NCI-H2107 treated with DMSO at 0.1 percent for 48 hours (cell line): ENCODE measurements at regions not wholly inside any gene's neighbourhood (a gene's known extent, or its start where the extent isn't known, plus 50 kb on each side); places are given as distances from the start of the nearest gene placed in this dataset.

ENCODE experiments used
- DNase-seq: peaks from one replicate; lab custom pipeline; 2025; ENCODE audit not compliant: unreplicated experiment; lab: John Stamatoyannopoulos, UW

DNA sequence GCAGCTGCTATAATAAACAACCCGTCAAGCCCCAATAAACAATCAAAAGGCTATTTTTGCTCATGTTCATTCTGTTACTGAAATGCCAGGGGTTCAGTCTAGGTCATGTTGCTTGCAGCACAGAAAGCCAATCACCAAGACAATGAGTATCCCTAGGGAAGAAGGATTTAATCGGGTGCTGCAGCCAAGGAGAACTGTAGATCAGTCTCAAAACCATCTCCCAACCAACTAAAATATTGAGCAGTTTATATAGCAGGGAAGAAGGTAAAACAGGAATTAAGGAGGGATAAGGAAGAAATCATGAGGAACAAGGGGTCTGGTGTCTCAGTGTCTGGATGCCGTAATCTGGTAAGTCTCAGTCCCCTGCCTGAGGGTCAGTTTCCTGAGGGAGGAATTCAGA, 169.5 kb downstream of the BLID start:
- no peak for DNase-seq

GRCh38 chr11:121944556-121945230, 171.3 kb downstream of the BLID start:
- no peak for DNase-seq

GRCh38 chr11:121938076-121938475, 177.9 kb downstream of the BLID start:
- no peak for DNase-seq

DNA sequence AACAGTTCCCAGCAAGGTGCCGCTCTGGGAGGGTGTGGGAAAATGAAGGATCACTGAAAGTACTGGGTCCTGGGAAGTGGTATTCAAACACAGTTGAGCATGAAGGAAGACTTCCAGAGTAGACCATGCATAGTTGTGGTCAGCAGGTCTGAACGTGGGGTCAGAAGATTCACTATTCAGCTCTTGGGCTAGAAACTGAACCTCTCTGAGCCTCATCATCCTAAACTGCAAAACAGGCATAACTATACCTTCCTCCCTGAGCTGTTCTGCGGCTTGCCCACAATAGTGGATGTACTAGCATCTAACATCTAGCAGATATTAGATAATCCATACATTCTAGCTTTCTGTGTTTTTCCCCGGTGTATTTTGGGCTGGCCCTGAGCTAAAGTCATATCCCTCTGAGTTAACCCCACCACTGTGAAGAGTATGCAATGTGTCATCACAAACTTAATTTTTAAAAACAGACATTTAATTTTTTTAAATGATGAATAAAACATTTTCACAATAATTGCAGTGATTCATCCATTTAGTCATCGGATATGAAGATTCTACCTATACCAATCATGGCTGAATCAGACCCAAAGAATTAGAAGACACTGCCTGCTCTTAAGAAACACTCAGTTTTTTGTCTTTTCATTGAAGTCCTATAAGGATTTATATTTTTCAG, 179.1 kb downstream of the BLID start:
- no peak for DNase-seq

GRCh38 chr11:121936370-121936769, 179.6 kb downstream of the BLID start:
- DNase-seq = no peak

DNA sequence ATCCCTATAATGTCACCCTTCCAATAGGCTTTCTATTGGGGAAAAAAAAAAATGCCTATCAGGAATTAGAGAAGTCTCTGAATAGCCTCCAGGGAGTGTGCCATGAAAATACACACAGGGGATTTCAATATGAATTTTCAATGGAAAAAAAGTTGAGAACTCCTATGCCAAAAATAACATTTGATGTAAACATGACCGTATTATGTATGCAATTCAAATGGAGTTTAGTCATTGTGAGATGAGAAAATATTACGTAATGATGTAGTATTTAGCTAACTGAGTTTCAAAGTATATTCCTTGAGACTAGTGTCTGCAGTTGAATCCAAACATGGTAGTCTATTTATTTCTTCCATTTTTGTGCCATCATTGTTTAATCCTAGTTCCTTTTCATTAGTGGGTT, 182.3 kb downstream of the BLID start:
- no peak for DNase-seq

GRCh38 chr11:121933294-121933693, 182.7 kb downstream of the BLID start:
- DNase-seq = no peak

DNA sequence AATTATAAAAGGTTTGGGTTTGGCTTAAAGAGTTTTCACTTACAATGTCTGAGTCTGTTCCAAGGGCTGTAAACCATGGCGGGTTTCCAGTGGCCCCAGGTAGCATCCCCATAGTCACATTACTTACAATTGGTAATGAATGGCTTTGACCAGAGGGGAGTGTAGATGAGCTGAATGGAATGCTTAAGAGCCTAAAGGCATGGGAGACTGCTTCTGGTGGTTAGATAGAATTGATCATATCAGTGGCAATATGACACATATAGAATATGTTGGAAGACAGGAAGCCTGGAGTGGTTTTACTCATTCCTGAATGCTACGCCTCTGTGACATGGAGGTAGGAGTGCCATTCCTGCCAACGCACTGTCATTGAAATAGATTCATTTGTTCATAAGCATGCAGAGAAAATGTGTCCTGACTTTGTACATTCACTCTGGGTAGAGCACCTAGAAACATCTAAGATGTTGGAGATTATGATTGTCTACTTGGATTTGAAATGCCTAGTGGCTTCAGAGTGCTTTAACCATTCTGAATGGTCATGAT, 183.3 kb downstream of the BLID start:
- DNase-seq = no peak

DNA sequence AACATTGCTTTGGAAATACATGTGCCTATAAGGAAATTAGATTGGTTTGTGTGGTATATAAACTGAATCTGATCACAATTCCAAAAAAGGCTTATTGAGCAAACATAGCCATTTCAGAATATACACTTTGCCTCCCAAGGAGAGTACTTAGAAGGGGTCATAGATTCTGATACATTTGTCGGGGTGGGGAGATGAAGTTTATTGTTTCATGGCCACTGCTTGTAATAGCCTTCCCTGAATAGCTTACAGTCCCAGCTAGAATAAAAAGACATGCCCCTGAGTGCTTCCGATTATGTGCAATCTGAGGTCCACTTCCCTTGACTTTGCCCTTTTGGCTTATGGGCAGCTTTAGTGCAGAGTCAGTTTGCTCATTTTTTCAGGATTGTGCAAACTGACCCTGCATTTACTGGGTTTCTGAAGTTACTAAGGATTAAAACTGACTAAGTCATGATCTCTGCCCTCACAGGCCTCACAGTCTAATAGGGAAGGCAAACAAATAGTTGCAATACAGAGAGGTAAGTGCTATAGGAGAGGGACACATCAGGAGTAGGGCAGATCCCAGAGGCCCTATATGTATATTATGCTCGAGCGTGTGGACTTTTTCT, 184.2 kb downstream of the BLID start:
- no peak for DNase-seq

DNA sequence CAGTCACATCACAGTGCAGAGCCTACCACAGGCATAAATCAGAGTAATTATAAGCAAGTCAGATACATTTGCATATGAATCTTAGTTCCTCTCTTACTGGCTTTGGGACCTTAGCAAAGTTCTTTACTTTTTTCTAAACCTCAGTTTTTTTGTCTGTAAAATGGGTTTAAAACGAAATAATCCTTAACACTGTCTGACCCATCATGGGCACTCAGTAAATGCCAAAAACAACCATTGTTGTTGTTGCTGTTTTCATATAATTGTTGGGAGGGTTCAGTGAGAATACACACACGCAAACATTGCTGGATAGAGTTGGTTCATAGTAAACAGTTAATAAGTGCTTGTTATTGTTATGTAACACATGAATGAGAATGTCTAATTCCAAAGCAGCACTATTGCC, 184.9 kb downstream of the BLID start:
- DNase-seq = no peak

DNA sequence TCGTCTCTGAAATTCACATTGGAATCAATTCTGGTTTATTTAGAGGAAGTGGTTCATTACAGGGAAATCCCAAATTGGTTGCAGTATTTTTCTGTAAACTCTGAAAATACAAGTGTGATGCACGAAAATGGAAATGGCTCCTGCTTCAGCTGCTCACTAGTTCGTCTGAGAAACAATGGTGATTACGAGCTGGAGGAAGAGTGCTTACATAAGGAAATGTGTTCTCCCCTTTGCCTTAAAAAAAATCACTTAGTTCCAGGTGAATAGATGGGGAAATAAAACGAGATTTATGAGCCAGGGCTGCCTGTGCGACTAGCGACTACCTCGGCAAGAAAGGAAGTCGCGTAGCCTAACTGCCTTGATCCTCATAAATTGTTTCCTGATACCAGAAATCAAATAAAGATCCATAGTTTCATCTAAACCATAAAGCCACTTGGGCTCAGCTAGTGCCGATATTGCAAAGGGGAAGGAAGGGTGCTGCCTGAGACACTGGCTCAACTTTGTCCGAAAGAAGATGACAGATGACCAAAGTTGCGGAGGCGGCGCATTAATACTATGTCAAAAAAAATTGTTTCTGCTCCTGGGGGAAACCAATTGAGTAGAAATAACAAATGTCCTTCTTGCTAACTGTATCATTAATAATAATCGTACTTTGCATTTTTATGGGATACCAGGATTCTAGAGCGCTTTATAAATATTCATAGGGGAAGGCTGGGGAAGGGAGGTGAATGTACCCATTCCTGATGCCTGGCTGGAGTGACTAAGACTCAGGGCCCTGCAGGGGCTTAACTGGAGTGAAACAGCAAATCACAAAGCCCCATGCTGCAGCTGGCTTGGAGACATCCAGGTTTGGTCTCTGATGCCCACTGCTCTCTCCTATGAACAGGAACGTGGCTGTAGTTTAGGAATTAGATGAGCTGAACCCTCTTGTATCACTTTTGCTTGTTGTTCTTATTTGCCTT, 185.7 kb downstream of the BLID start:
- no peak for DNase-seq

- no peak for DNase-seq
Measured at GRCh38 chr11:121929581-121929980, 186.4 kb downstream of the BLID start.

- no peak for DNase-seq
Measured at GRCh38 chr11:121928597-121929580, 187.1 kb downstream of the BLID start.

- DNase-seq = no peak
Measured at GRCh38 chr11:121927789-121928188, 188.2 kb downstream of the BLID start.

DNA sequence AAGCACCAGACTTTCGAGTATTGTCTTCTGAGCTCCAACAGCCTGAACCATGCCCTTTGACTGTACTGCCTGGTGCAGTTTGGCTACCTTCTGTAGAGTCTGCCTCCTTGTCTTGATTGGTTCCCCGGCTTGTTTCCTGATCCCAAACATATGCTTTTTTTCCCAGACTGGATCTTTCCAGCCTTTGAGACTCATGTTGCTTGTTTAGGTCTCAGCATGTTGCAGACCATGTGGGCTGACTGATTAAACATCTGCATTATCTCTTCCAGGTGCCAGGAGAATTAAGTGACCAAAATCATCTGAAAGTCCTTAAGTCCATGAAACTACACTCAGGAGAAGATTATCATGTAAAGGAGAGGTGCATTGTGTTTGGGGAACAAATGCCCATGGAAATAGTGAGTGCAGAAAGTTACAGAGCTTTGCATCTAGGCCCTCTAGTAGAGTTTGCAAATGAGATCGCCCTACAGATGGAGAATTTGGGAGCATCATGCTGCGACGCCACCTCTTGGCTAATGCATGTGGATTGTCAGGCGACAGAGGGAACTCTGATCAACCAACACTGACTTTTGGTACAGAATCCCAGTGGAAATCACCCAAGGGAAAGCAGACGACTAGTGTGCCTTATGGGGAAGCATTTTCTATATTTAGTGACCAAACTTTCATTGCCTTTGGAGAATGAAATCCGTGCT, 188.8 kb downstream of the BLID start:
- no peak for DNase-seq

DNA sequence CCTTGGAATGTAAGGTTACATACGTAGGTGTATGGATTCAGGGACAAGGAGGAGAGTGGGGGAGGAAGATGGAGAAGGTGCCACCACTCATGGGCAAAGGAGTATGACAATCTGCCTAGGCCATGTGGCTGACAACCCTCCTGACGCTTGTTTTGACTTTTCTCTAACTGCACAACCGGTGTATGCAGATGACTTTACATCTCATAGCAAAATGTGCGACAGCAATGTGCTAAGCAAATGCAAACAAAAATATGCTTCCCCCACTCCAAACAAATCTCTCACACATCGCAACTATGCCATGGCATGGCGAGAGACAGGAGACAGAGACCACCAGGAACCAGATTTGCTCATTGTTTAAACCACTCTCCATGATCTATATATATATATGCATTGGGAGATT, 191.8 kb downstream of the BLID start:
- DNase-seq = no peak

DNA sequence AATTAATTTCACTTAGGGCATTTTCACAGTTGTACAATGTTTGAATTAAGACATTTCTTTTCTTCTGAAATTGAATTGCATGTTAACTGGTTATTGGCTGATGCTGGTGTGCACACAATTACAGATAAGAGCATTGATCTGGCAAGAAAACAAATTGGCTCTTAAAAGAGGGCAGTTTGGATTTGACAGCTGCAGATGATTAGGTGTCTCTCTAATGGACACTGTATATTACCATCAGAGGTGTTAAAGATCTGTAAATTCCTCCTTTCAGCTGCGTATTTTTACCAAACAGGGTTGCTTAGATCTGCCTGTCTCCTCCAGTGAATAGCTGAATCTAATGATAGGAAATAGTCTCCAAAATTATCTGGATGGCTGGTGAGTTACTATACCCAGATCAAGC, 198.5 kb downstream of the BLID start:
- DNase-seq = no peak

DNA sequence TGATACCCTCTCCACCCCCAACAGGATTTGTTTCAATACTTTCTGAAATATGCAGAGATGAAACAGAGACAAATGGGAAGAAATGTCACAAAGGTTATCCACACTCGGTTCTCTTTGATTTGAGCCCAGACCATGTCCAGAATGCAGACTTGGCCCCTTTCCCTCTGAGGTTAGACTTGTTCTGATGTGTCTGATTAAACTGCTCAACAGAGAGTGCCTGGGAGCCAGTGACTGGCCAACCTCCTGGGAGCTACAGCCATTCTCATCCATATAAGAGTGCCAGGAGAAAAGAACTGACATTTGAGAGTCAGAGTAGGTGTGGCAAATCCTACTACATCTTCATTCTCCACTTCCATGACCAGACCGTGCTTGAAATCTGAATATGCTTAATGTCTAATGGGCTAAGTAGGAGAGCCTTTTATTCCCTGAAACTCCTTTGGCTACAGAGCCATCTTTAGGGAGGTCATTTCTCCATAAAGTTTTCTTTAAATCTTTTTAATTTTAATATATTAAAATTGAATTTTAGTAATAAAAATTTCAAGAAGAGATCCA, 201.4 kb downstream of the BLID start:
- no peak for DNase-seq

DNA sequence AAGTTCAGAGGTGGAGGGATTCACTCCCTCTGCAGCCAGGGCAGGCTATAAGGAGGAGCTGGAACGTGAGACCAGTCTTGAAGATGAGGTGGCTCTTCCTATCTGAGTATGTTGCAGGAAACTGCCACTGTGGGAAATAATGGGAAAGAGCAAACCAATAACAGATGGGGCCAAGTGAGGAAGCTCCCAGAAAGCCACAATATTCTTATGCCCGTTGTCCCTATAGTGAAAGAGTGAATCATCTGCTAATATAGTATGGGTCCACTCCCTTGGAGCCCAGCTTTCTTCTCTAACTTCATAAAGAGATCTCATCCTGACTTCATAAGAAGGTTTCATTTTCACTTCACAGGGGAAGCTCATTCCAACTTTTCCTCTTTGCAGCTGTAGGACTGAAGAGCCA, 206.4 kb downstream of the BLID start:
- no peak for DNase-seq
